CD4-positive, alpha-beta T cell (primary cell): ENCODE measurements at regions not wholly inside any gene's neighbourhood (a gene's known extent, or its start where the extent isn't known, plus 50 kb on each side); places are given as distances from the start of the nearest gene placed in this dataset.

Experiments used
- ATAC-seq: fragments of 200-7000 bp; cut with Tn5 transposase; one replicate; pipeline ENCODE4 v1.10.0; 2022; ENCODE audit warnings: mild to moderate bottlenecking; ENCODE audit not compliant: poor library complexity
- CTCF ChIA-PET: fragments of 350-600 bp; sonication (Branson Sonifier 250); formaldehyde crosslinking; loops from one replicate; lab custom pipeline; 2021; ENCODE audit warnings: antibody characterized with exemption, inconsistent platforms; lab: Charles Lee
- POLR2A ChIA-PET: fragments of 350-600 bp; sonication (Branson Sonifier 250); formaldehyde crosslinking; loops from one replicate; lab custom pipeline; 2021; ENCODE audit warnings: antibody characterized with exemption, inconsistent platforms; lab: Charles Lee
- DNase-seq, 14 experiments: peaks; one replicate each; pipeline ENCODE4 v3.0.0-alpha.2; 2013 to 2020; ENCODE audit warnings: mixed read lengths in 2 of 14
- H3K27ac ChIP-seq, 2 donors: one replicate each; pipeline versions ENCODE4 v1.5.1 to v1.7.0; 2013; ENCODE audit warnings: low read length in 2 of 2, low read depth in 1 of 2, mild to moderate bottlenecking in 1 of 2
- H3K27me3 ChIP-seq, 2 experiments: 1 replicate in 1 of 2; 2 replicates in 1 of 2; pipeline versions ENCODE4 v1.6.1 to v1.7.0; 2013; ENCODE audit warnings: low read length in 2 of 2, control low read depth in 1 of 2, mild to moderate bottlenecking in 1 of 2, moderate library complexity in 1 of 2; ENCODE audit not compliant: insufficient read depth in 2 of 2, control insufficient read depth in 1 of 2
- H3K36me3 ChIP-seq: one replicate; pipeline ENCODE4 v1.6.1; 2013; ENCODE audit warnings: low read length, control low read depth; ENCODE audit not compliant: insufficient read depth
- H3K4me1 ChIP-seq: one replicate; pipeline ENCODE4 v1.6.1; 2013; ENCODE audit warnings: low read length, control low read depth; ENCODE audit not compliant: insufficient read depth
- H3K4me3 ChIP-seq: one replicate; pipeline ENCODE4 v1.5.1; 2013; ENCODE audit warnings: mild to moderate bottlenecking, low read length, moderate library complexity
- H3K9me3 ChIP-seq, 2 experiments: 1 replicate in 1 of 2; 2 replicates in 1 of 2; pipeline versions ENCODE4 v1.6.1 to v1.7.0; 2013; ENCODE audit warnings: low read length in 2 of 2, mild to moderate bottlenecking in 2 of 2, control low read depth in 1 of 2, moderate library complexity in 1 of 2; ENCODE audit not compliant: control insufficient read depth in 1 of 2, insufficient read depth in 1 of 2
- H3K27ac Mint-ChIP-seq: one replicate; pipeline ENCODE4 v1.8.0; 2020; ENCODE audit warnings: mixed read lengths
- H3K27me3 Mint-ChIP-seq: one replicate; pipeline ENCODE4 v1.8.0; 2021; ENCODE audit warnings: mixed read lengths
- H3K36me3 Mint-ChIP-seq: one replicate; pipeline ENCODE4 v1.8.0; 2021; ENCODE audit warnings: low read depth, mixed read lengths
- H3K4me1 Mint-ChIP-seq: one replicate; pipeline ENCODE4 v1.8.0; 2021; ENCODE audit warnings: low read depth, mixed read lengths
- H3K4me3 Mint-ChIP-seq: one replicate; pipeline ENCODE4 v1.8.0; 2020; ENCODE audit warnings: mild to moderate bottlenecking, mixed read lengths
- H3K9me3 Mint-ChIP-seq: one replicate; pipeline ENCODE4 v1.8.0; 2020; ENCODE audit warnings: mixed read lengths
- intact Hi-C, 2 experiments: fragments of 100-400 bp; cut with DNase I in 1 of 2; cut with micrococcal nuclease in 1 of 2; formaldehyde crosslinking; loops; one replicate each; pipeline versions ENCODE4 v1.15.1 to v1.9.0; 2023 to 2025; cut with DNase I, micrococcal nuclease
- TF ChIP-seq, protein P1 (sequence below): fragments of 200-600 bp; IDR thresholded peaks from one replicate; pipeline ENCODE4 v1.8.0; 2022; ENCODE audit warnings: antibody characterized with exemption, mild to moderate bottlenecking

DNA sequence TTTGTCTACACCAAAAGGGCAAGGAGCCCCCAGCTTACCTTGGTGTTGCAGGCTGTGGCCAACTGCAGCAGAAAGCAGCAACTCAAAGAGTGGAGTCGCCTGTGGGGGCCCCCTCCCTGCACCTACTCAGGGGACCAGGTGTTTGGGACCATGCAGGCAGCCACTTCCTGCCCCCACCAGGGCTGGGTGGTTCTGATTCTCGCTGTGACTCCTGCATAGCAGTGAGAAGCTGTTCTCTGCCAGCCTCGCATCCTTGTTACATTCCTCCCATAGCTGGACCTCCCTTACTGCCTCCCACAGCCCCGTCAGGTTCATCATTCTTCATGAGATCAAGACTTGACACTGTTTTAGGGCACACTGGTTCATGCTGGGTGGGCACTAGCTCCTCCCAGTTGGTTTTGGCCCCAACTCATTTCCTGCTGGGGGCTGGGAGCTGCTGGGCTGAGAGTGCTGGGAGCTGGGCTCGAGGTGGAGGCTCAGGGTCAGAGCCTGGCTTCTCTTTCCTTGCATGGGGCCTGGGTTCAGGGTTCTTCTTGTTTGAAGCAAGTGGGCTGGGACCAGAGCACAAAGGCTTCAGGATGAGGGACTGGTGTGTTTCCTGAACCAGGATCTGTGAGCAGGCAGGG lies 146.9 kb upstream of the C1orf174 start:
- Histone ChIP-seq H3K36me3 (no peaks in the 10 kb centered on the region), H3K27me3 (peaks cover 0 to 3% of the 10 kb centered on the region in 2 experiments), H3K4me3 (no peak overlapping the region), H3K9me3 (peaks cover 0 to 4% of the 10 kb centered on the region in 2 experiments), H3K27ac (no peak overlapping the region), H3K4me1 (peaks cover 4% of the 10 kb centered on the region)
- intact Hi-C loops, result no loop called here
- no peak overlapping the region for H3K4me3 Mint-ChIP-seq
- CTCF ChIA-PET, result no interaction called here
- no peaks in the 10 kb centered on the region for H3K36me3 Mint-ChIP-seq
- H3K27ac Mint-ChIP-seq, result no peak overlapping the region
- no peaks in the 10 kb centered on the region for H3K4me1 Mint-ChIP-seq
- POLR2A ChIA-PET, result no interaction called here
- H3K27me3 Mint-ChIP-seq, result peaks cover 19% of the 10 kb centered on the region
- H3K9me3 Mint-ChIP-seq, result no peaks in the 10 kb centered on the region
- TF ChIP-seq, protein P1, sequence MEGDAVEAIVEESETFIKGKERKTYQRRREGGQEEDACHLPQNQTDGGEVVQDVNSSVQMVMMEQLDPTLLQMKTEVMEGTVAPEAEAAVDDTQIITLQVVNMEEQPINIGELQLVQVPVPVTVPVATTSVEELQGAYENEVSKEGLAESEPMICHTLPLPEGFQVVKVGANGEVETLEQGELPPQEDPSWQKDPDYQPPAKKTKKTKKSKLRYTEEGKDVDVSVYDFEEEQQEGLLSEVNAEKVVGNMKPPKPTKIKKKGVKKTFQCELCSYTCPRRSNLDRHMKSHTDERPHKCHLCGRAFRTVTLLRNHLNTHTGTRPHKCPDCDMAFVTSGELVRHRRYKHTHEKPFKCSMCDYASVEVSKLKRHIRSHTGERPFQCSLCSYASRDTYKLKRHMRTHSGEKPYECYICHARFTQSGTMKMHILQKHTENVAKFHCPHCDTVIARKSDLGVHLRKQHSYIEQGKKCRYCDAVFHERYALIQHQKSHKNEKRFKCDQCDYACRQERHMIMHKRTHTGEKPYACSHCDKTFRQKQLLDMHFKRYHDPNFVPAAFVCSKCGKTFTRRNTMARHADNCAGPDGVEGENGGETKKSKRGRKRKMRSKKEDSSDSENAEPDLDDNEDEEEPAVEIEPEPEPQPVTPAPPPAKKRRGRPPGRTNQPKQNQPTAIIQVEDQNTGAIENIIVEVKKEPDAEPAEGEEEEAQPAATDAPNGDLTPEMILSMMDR, result no peak
- DNase-seq (no peak), ATAC-seq (no peak)

DNA sequence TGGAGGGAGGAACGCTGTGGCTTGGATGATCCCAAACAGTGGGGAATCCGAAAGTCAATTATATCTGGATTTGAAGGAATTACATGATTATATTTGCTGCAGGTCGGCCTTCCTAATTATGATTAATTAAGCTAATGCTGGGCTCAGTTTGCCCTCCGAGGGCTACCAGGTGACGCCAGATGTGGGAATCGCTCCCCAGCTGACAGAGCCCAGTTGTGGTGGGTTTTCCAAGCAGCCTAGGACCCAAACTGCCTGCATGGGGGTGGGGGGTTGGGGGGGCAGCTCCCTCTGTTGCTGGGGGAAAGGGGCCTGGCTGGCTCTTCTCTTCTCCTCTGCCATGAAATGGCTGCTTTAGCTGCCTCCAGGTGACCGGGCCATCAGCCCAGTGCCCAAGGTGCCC lies 147.6 kb upstream of the C1orf174 start:
- Histone ChIP-seq H3K27me3 (peaks cover 0 to 3% of the 10 kb centered on the region in 2 experiments), H3K4me1 (peaks cover 4% of the 10 kb centered on the region), H3K36me3 (no peaks in the 10 kb centered on the region), H3K27ac (no peak overlapping the region), H3K9me3 (peaks cover 0 to 4% of the 10 kb centered on the region in 2 experiments), H3K4me3 (no peak overlapping the region)
- Mint-ChIP-seq H3K4me1 (no peaks in the 10 kb centered on the region), H3K4me3 (no peak overlapping the region), H3K9me3 (no peaks in the 10 kb centered on the region), H3K36me3 (no peaks in the 10 kb centered on the region), H3K27ac (no peak overlapping the region), H3K27me3 (peaks cover 19% of the 10 kb centered on the region)
- no peak for ATAC-seq
- intact Hi-C loops, result no loop called here
- no peak for DNase-seq
- TF ChIP-seq, protein P1, result no peak
- ChIA-PET CTCF (no interaction called here), POLR2A (no interaction called here)

DNA sequence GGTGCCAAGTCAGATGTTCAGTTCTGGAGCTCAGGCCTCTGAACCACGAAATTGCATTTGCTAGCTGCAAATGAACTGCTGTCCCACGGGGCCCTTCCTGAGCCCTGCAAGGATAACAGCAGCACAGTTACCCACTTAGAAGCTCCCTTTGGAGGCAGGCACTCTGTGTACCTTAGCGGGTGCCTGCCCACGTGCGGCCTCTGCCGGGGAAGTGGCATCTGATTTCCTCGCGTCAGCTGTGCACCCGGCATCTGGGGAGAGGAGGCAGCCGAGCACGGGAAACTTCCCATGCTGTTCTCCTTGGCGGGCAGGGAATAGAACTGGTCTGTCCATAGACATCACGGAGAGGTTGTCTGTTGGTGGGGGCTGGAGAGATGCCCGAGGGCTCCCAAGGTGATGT lies 148.0 kb upstream of the C1orf174 start:
- H3K27me3 ChIP-seq, result peaks cover 0 to 3% of the 10 kb centered on the region in 2 experiments
- Mint-ChIP-seq H3K27ac (no peak overlapping the region), H3K4me1 (no peaks in the 10 kb centered on the region), H3K4me3 (no peak overlapping the region), H3K36me3 (no peaks in the 10 kb centered on the region), H3K27me3 (peaks cover 19% of the 10 kb centered on the region), H3K9me3 (no peaks in the 10 kb centered on the region)
- TF ChIP-seq, protein P1, result no peak
- intact Hi-C loops, result no loop called here
- peaks cover 4% of the 10 kb centered on the region for H3K4me1 ChIP-seq
- peaks cover 0 to 4% of the 10 kb centered on the region in 2 experiments for H3K9me3 ChIP-seq
- POLR2A ChIA-PET, result no interaction called here
- H3K36me3 ChIP-seq, result no peaks in the 10 kb centered on the region
- no peak for ATAC-seq
- DNase-seq, result no peak
- no peak overlapping the region for H3K27ac ChIP-seq
- CTCF ChIA-PET, result no interaction called here
- no peak overlapping the region for H3K4me3 ChIP-seq
